ENCODE measurements at regions not wholly inside any gene's neighbourhood (a gene's known extent, or its start where the extent isn't known, plus 50 kb on each side); places are given as distances from the start of the nearest gene placed in this dataset.

- Histone ChIP-seq H3K4me3 (ENCODE audit: low read length) (no peak overlapping the region), H3K4me1 (ENCODE audit: control insufficient read depth, insufficient read depth, low read length) (no peaks in the 10 kb centered on the region), H3K9me3 (ENCODE audit: control insufficient read depth, low read depth, low read length) (no peaks in the 10 kb centered on the region), H3K27ac (ENCODE audit: low read length) (no peak overlapping the region), H3K27me3 (ENCODE audit: control insufficient read depth, insufficient read depth, low read length) (no peaks in the 10 kb centered on the region), H3K36me3 (ENCODE audit: control insufficient read depth, insufficient read depth, low read length) (no peaks in the 10 kb centered on the region)
- no CpG with 5 or more reads among the region's 2 CpGs for WGBS (ENCODE audit: insufficient coverage, low lambda C conversion rate)
- DNase-seq, result no peak
Measured at GRCh38 chr1:106968644-106969043, 87.8 kb upstream of the PRMT6 start.

GRCh38 chr1:106969731-106970130, 86.7 kb upstream of the PRMT6 start:
- no peak overlapping the region for H3K4me3 ChIP-seq (ENCODE audit: low read length)
- DNase-seq, result no peak

DNA sequence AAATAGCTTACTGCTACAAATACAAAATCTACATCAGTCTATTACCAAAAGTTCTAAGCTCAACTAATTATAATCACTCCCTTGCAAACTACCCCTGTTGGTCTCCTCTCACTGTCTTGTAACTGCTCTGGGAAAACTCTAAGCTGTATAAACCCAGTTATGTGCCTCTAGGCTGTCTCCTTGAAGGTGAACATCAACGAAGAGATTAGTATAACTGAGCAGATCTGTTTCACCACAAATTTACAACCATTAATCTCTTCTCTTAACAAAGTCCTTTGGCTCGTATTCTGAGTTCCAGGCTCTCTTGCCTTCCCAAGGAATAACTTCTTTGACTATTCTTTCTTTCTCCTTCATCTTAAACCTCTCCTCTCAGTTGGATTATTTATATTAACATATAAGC, 84.4 kb upstream of the PRMT6 start:
- DNase-seq, result no peak
- Histone ChIP-seq H3K27me3 (ENCODE audit: control insufficient read depth, insufficient read depth, low read length) (no peaks in the 10 kb centered on the region), H3K36me3 (ENCODE audit: control insufficient read depth, insufficient read depth, low read length) (no peaks in the 10 kb centered on the region), H3K4me3 (ENCODE audit: low read length) (no peak overlapping the region), H3K9me3 (ENCODE audit: control insufficient read depth, low read depth, low read length) (no peaks in the 10 kb centered on the region), H3K27ac (ENCODE audit: low read length) (no peak overlapping the region), H3K4me1 (ENCODE audit: control insufficient read depth, insufficient read depth, low read length) (no peaks in the 10 kb centered on the region)
- 67% methylated on average over 1 of the region's 2 CpGs for WGBS (ENCODE audit: insufficient coverage, low lambda C conversion rate)

More at GRCh38 chr1:106969731-106970130, 86.7 kb upstream of the PRMT6 start:
- Histone ChIP-seq H3K36me3 (ENCODE audit: control insufficient read depth, insufficient read depth, low read length) (no peaks in the 10 kb centered on the region), H3K27me3 (ENCODE audit: control insufficient read depth, insufficient read depth, low read length) (no peaks in the 10 kb centered on the region), H3K27ac (ENCODE audit: low read length) (no peak overlapping the region), H3K9me3 (ENCODE audit: control insufficient read depth, low read depth, low read length) (no peaks in the 10 kb centered on the region), H3K4me1 (ENCODE audit: control insufficient read depth, insufficient read depth, low read length) (no peaks in the 10 kb centered on the region)

- no peak for DNase-seq
- H3K4me3 ChIP-seq (ENCODE audit: low read length), result no peak overlapping the region
- H3K4me1 ChIP-seq (ENCODE audit: control insufficient read depth, insufficient read depth, low read length), result no peaks in the 10 kb centered on the region
- H3K36me3 ChIP-seq (ENCODE audit: control insufficient read depth, insufficient read depth, low read length), result no peaks in the 10 kb centered on the region
- H3K27ac ChIP-seq (ENCODE audit: low read length), result no peak overlapping the region
- no peaks in the 10 kb centered on the region for H3K9me3 ChIP-seq (ENCODE audit: control insufficient read depth, low read depth, low read length)
- H3K27me3 ChIP-seq (ENCODE audit: control insufficient read depth, insufficient read depth, low read length), result no peaks in the 10 kb centered on the region
- WGBS (ENCODE audit: insufficient coverage, low lambda C conversion rate), result no CpG with 5 or more reads among the region's 2 CpGs
Measured at GRCh38 chr1:106975944-106976343, 80.5 kb upstream of the PRMT6 start.

DNA sequence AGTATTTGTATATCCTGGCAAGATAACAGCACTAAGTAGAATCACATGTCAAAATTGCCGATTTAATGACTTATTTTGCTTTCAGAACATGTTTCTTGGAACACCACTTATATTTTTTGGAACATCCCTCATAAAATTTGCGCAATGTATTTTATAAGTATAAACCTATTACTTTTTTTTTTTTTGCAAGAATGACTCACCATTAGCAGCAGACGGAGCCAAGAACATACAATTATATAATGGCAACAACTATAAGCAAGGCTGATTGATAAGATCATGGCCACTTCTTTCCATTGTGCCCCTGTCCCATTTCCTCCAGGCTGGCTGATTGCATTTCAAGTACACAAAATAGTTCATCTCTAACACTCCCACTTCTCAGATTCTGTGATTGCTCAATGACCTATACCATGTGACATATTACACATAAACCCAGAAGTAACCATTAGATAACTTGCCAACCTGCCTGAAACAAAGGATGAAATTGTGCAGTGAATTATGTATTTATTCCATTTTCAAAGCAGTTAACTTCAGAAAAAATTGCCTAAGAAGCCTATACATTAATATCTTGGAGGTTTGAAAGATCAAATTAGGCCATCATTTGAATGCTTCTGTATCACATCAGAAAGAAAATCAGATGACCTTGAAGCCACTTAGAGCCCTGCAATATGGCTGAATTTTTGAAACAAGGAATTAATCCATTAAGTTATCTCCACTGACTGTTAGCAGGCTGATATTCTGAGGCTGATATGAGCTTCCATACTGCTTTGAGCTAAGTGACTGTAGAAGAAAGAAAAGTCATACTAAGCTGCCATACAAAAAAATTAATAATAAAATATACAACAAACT, 77.8 kb upstream of the PRMT6 start:
- WGBS (ENCODE audit: insufficient coverage, low lambda C conversion rate), result 100% methylated on average over 1 of the region's 3 CpGs
- no peak overlapping the region for H3K27ac ChIP-seq (ENCODE audit: low read length)
- no peaks in the 10 kb centered on the region for H3K27me3 ChIP-seq (ENCODE audit: control insufficient read depth, insufficient read depth, low read length)
- H3K4me1 ChIP-seq (ENCODE audit: control insufficient read depth, insufficient read depth, low read length), result no peaks in the 10 kb centered on the region
- no peak overlapping the region for H3K4me3 ChIP-seq (ENCODE audit: low read length)
- H3K36me3 ChIP-seq (ENCODE audit: control insufficient read depth, insufficient read depth, low read length), result no peaks in the 10 kb centered on the region
- DNase-seq, result no peak
- H3K9me3 ChIP-seq (ENCODE audit: control insufficient read depth, low read depth, low read length), result no peaks in the 10 kb centered on the region

GRCh38 chr1:106979371-106979770, 77.1 kb upstream of the PRMT6 start:
- no peak overlapping the region for H3K4me3 ChIP-seq (ENCODE audit: low read length)
- no peaks in the 10 kb centered on the region for H3K9me3 ChIP-seq (ENCODE audit: control insufficient read depth, low read depth, low read length)
- no peak overlapping the region for H3K27ac ChIP-seq (ENCODE audit: low read length)
- H3K36me3 ChIP-seq (ENCODE audit: control insufficient read depth, insufficient read depth, low read length), result no peaks in the 10 kb centered on the region
- WGBS (ENCODE audit: insufficient coverage, low lambda C conversion rate), result no CpG with 5 or more reads among the region's 2 CpGs
- H3K4me1 ChIP-seq (ENCODE audit: control insufficient read depth, insufficient read depth, low read length), result no peaks in the 10 kb centered on the region
- H3K27me3 ChIP-seq (ENCODE audit: control insufficient read depth, insufficient read depth, low read length), result no peaks in the 10 kb centered on the region
- DNase-seq, result no peak

GRCh38 chr1:106980121-106980520, 76.4 kb upstream of the PRMT6 start:
- Histone ChIP-seq H3K4me1 (ENCODE audit: control insufficient read depth, insufficient read depth, low read length) (no peaks in the 10 kb centered on the region), H3K4me3 (ENCODE audit: low read length) (no peak overlapping the region), H3K27ac (ENCODE audit: low read length) (no peak overlapping the region), H3K9me3 (ENCODE audit: control insufficient read depth, low read depth, low read length) (no peaks in the 10 kb centered on the region), H3K27me3 (ENCODE audit: control insufficient read depth, insufficient read depth, low read length) (no peaks in the 10 kb centered on the region), H3K36me3 (ENCODE audit: control insufficient read depth, insufficient read depth, low read length) (no peaks in the 10 kb centered on the region)
- DNase-seq, result no peak
- no CpG with 5 or more reads among the region's 3 CpGs for WGBS (ENCODE audit: insufficient coverage, low lambda C conversion rate)

- Histone ChIP-seq H3K27me3 (ENCODE audit: control insufficient read depth, insufficient read depth, low read length) (no peaks in the 10 kb centered on the region), H3K36me3 (ENCODE audit: control insufficient read depth, insufficient read depth, low read length) (no peaks in the 10 kb centered on the region), H3K9me3 (ENCODE audit: control insufficient read depth, low read depth, low read length) (no peaks in the 10 kb centered on the region), H3K4me1 (ENCODE audit: control insufficient read depth, insufficient read depth, low read length) (no peaks in the 10 kb centered on the region), H3K4me3 (ENCODE audit: low read length) (no peak overlapping the region), H3K27ac (ENCODE audit: low read length) (no peak overlapping the region)
- DNase-seq, result no peak
Measured at GRCh38 chr1:106984801-106985200, 71.7 kb upstream of the PRMT6 start.

GRCh38 chr1:106986603-106987002, 69.9 kb upstream of the PRMT6 start:
- no peak for DNase-seq
- Histone ChIP-seq H3K36me3 (ENCODE audit: control insufficient read depth, insufficient read depth, low read length) (no peaks in the 10 kb centered on the region), H3K4me1 (ENCODE audit: control insufficient read depth, insufficient read depth, low read length) (no peaks in the 10 kb centered on the region), H3K27ac (ENCODE audit: low read length) (no peak overlapping the region), H3K9me3 (ENCODE audit: control insufficient read depth, low read depth, low read length) (no peaks in the 10 kb centered on the region), H3K27me3 (ENCODE audit: control insufficient read depth, insufficient read depth, low read length) (no peaks in the 10 kb centered on the region), H3K4me3 (ENCODE audit: low read length) (no peak overlapping the region)

GRCh38 chr1:106995970-106996369, 60.5 kb upstream of the PRMT6 start:
- H3K27me3 ChIP-seq (ENCODE audit: control insufficient read depth, insufficient read depth, low read length), result no peaks in the 10 kb centered on the region
- H3K4me1 ChIP-seq (ENCODE audit: control insufficient read depth, insufficient read depth, low read length), result no peaks in the 10 kb centered on the region
- H3K4me3 ChIP-seq (ENCODE audit: low read length), result no peak overlapping the region
- DNase-seq, result no peak
- H3K27ac ChIP-seq (ENCODE audit: low read length), result no peak overlapping the region
- no peaks in the 10 kb centered on the region for H3K9me3 ChIP-seq (ENCODE audit: control insufficient read depth, low read depth, low read length)
- H3K36me3 ChIP-seq (ENCODE audit: control insufficient read depth, insufficient read depth, low read length), result no peaks in the 10 kb centered on the region

- Histone ChIP-seq H3K9me3 (ENCODE audit: control insufficient read depth, low read depth, low read length) (no peaks in the 10 kb centered on the region), H3K27me3 (ENCODE audit: control insufficient read depth, insufficient read depth, low read length) (no peaks in the 10 kb centered on the region), H3K36me3 (ENCODE audit: control insufficient read depth, insufficient read depth, low read length) (no peaks in the 10 kb centered on the region), H3K4me1 (ENCODE audit: control insufficient read depth, insufficient read depth, low read length) (no peaks in the 10 kb centered on the region), H3K4me3 (ENCODE audit: low read length) (no peak overlapping the region), H3K27ac (ENCODE audit: low read length) (no peak overlapping the region)
- DNase-seq, result no peak
- 50% methylated on average over 2 of the region's 3 CpGs for WGBS (ENCODE audit: insufficient coverage, low lambda C conversion rate)
Measured at GRCh38 chr1:106998431-106999002, 58.0 kb upstream of the PRMT6 start.

All from large intestine (tissue), 3 donors.